ENCODE measurements at regions not wholly inside any gene's neighbourhood (a gene's known extent, or its start where the extent isn't known, plus 50 kb on each side); places are given as distances from the start of the nearest gene placed in this dataset.

GRCh38 chr17:77745702-77746101 lies 212.8 kb upstream of the TNRC6C start:
- H2BK12ac ChIP-seq (ENCODE audit: low read depth, low read length), result no peak overlapping the region
- no peak overlapping the region for H3K18ac ChIP-seq (ENCODE audit: extremely low read depth, low read length)
- H2AFZ ChIP-seq (ENCODE audit: low read length), result no peak overlapping the region
- no peak overlapping the region for H3K4me2 ChIP-seq (ENCODE audit: insufficient read depth in 1 of 2, low read depth in 2 of 2, low read length in 2 of 2)
- no peak overlapping the region for H2AK5ac ChIP-seq (ENCODE audit: low read depth, low read length)
- no peak overlapping the region for H2BK120ac ChIP-seq (replicated peaks; ENCODE audit: low read depth, low read length)
- no peak overlapping the region for H2BK15ac ChIP-seq (ENCODE audit: low read length)
- H4K20me1 ChIP-seq (replicated peaks in 1 of 2; ENCODE audit: control insufficient read depth in 1 of 2, insufficient read depth in 2 of 2, low read length in 2 of 2), result no peaks in the 10 kb centered on the region
- H3K14ac ChIP-seq (ENCODE audit: insufficient read length), result no peak overlapping the region
- no peaks in the 10 kb centered on the region for H3K79me2 ChIP-seq (ENCODE audit: control insufficient read depth in 1 of 2, insufficient read depth in 2 of 2, low read length in 2 of 2)
- WGBS, 2 experiments (ENCODE audit: extremely low coverage in 1 of 2, insufficient coverage in 1 of 2, insufficient read length in 1 of 2, insufficient replicate concordance in 2 of 2, low coverage in 1 of 2, low lambda C conversion rate in 2 of 2, missing lambda C conversion rate in 1 of 2), result 87% methylated on average over 2 of the region's 2 CpGs; no CpG with 5 or more reads in 1 of the 2 experiments
- DNase-seq (ENCODE audit: low read depth in 1 of 2, low spot score in 2 of 2) (no peak), FAIRE-seq (no peak)
- no peak overlapping the region for H3K56ac ChIP-seq (replicated peaks; ENCODE audit: insufficient read length, low read depth, low read length)
- no peak overlapping the region for H3K4ac ChIP-seq (replicated peaks; ENCODE audit: insufficient read length, low read depth, low read length)
- no peak overlapping the region for H4K91ac ChIP-seq (replicated peaks; ENCODE audit: insufficient read length, low read length)
- H4K5ac ChIP-seq (ENCODE audit: insufficient read length, low read depth, low read length), result no peak overlapping the region
- TF ChIP-seq HDAC2 (IDR thresholded peaks at IDR 0.05; ENCODE audit: borderline replicate concordance in 1 of 2, low read depth in 2 of 2, low read length in 2 of 2), result no peak
- H3K79me1 ChIP-seq (ENCODE audit: low read depth, low read length), result no peaks in the 10 kb centered on the region
- no peak overlapping the region for H3K27ac ChIP-seq (ENCODE audit: low read depth, low read length)
- POLR2A ChIA-PET (ENCODE audit: partially characterized antibody), result no interaction called here
- no peak overlapping the region for H2BK20ac ChIP-seq (ENCODE audit: low read length)
- no peaks in the 10 kb centered on the region for H3K36me3 ChIP-seq (ENCODE audit: control insufficient read depth in 2 of 4, insufficient read depth in 4 of 4, low read length in 3 of 4)
- no peaks in the 10 kb centered on the region for H3K23me2 ChIP-seq (ENCODE audit: low read depth, low read length)
- H3K4me1 ChIP-seq (replicated peaks in 1 of 4; ENCODE audit: control insufficient read depth in 3 of 4, insufficient read depth in 4 of 4, low read length in 3 of 4), result peaks cover 0 to 28% (median 5%) of the 10 kb centered on the region in 4 experiments; a peak in 4 of 7 replicates
- H3K4me3 ChIP-seq (ENCODE audit: extremely low read depth in 1 of 4, insufficient read depth in 2 of 4, low read depth in 3 of 4, low read length in 4 of 4), result no peak overlapping the region
- H4K8ac ChIP-seq (ENCODE audit: extremely low read depth, insufficient read depth, low read length), result no peak overlapping the region
- H2BK5ac ChIP-seq (ENCODE audit: low read depth, low read length), result no peak overlapping the region
- H3K9ac ChIP-seq (replicated peaks in 1 of 4; ENCODE audit: extremely low read depth in 1 of 4, low read depth in 3 of 4, low read length in 3 of 4), result no peak overlapping the region
- no peak overlapping the region for H3K23ac ChIP-seq (ENCODE audit: insufficient read length)
- H3K27me3 ChIP-seq (replicated peaks in 1 of 4; ENCODE audit: control insufficient read depth in 3 of 4, extremely low read depth in 1 of 4, insufficient read depth in 3 of 4, low read length in 3 of 4), result peaks cover 0 to 8% (median 0%) of the 10 kb centered on the region in 4 experiments; a peak in 3 of 7 replicates
- peaks cover 0 to 6% of the 10 kb centered on the region in 2 experiments; a peak in 1 of 4 replicates for H3K9me3 ChIP-seq (ENCODE audit: insufficient read depth in 2 of 2, low read depth in 1 of 2, low read length in 1 of 2)
- CTCF ChIA-PET (ENCODE audit: partially characterized antibody), result interaction anchor here (0.8 to 1.3 kb wide), 3 partner anchors 24 to 199 kb away, joined by 3 to 5 read pairs (median 4); no protein-coding TSS in a partner anchor
